ENCODE measurements at regions not wholly inside any gene's neighbourhood (a gene's known extent, or its start where the extent isn't known, plus 50 kb on each side); places are given as distances from the start of the nearest gene placed in this dataset.

GRCh38 chr9:134561427-134562145 lies 80.0 kb upstream of the COL5A1 start:
- no peak for TF ChIP-seq POLR2A (IDR thresholded peaks at IDR 0.05)
- no peak for TF ChIP-seq CTCF (IDR thresholded peaks at IDR 0.05)

All from body of pancreas (tissue), 4 donors.